ENCODE measurements at regions not wholly inside any gene's neighbourhood (a gene's known extent, or its start where the extent isn't known, plus 50 kb on each side); places are given as distances from the start of the nearest gene placed in this dataset.

- no peak for DNase-seq (ENCODE audit: low read depth, low spot score)
Measured at GRCh38 chr11:15692739-15693138, 578.0 kb downstream of the INSC start.

- no peak for DNase-seq (ENCODE audit: low read depth, low spot score)
Measured at GRCh38 chr11:15695096-15695721, 580.5 kb downstream of the INSC start.

DNA sequence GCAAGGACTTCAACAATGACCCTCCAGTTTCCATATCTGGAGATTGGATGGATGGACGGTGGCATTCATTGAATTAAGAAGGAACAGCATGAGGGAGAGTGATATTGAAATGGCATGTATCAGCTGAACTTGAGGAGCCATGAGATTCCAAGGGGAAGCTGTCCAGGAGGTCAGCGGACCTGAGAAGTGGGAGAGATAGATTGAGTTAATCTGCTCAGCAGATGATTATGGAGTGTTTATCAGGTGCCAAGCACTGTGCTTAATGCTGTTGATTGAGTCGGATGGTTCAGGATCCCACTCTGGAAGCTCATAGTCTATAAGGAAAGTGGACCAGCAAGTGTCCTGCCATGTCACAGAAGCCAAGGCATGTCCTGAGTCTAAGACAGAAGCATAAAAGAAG is 581.3 kb downstream of the INSC start:
- DNase-seq (ENCODE audit: low read depth, low spot score), result no peak

DNA sequence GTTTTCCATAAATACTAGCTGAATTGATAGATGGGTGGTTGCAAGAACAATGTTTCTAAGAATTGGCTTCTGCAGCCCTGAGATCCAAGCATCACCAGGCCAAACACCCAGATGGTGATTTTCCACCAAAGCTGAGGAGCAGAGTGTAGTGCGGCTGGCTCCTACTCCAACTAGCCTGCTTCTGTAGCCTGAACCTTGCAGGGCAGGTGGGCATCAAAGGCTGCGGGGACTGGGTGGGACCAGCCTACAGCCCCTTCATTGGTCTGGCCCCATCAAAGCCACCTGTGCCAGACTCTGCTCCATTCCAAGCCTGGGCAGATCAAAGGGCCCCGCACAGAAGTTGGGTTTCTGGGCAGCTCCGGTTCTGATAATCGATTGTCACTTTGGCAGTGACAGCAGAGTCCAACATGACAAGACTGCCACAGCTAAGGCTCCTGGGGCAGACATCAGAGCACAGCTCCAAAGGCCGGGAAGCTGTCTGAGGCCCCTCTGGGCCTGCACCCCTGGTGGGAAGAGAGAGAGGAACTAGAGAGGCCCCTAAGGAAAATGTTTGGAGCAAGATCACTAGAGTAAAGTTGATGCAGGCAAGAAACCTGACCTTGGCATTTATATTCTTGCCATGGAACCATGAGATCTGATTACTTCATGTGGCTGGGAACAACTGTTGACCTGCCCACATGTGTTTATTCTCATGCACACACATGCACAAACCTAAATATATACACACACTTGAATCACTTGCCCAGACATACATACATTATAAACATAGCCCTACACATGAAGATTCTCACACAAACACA is 582.9 kb downstream of the INSC start:
- no peak for DNase-seq (ENCODE audit: low read depth, low spot score)

- no peak for DNase-seq (ENCODE audit: low read depth, low spot score)
Measured at GRCh38 chr11:15698855-15699254, 584.1 kb downstream of the INSC start.

GRCh38 chr11:15699978-15700377 is 585.3 kb downstream of the INSC start:
- DNase-seq (ENCODE audit: low read depth, low spot score), result no peak

DNA sequence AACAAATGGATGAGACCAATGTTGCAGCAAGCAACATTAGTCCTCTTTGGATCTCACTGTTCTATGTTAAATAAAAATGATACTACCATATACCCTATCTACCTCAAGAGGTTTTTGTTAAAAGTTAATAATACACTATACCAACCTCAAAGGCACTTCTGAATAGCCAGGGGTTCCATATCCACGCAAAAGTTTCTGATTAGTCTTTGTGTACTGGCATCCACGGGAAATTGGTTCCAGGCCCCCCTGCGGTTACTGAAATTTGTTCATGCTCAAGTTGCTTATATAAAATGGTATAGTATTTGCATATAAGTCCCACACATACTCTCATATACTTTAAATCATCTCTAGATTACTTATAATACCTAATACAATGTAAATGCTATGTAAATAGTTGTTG is 585.7 kb downstream of the INSC start:
- no peak for DNase-seq (ENCODE audit: low read depth, low spot score)

- DNase-seq (ENCODE audit: low read depth, low spot score), result no peak
Measured at GRCh38 chr11:15704064-15704463, 589.3 kb downstream of the INSC start.

DNA sequence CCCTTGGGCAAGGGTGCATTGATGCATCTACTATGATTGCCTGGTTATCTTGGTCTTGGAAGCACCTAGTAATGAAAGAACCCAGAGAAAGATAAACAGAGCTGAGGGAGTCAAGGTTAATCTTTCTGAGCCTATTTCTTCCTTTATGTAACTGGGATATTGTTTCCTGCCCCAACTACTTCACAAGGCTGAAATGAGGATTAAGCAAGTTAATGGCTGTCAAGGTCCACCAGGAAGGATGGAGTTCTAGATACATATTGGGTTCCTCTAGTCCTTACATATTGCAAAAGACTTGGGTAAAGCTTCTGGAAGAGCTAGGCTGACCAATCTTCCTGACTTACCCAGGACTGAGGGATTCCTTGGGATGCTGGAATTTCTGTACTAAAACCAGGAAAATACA is 589.8 kb downstream of the INSC start:
- no peak for DNase-seq (ENCODE audit: low read depth, low spot score)

DNA sequence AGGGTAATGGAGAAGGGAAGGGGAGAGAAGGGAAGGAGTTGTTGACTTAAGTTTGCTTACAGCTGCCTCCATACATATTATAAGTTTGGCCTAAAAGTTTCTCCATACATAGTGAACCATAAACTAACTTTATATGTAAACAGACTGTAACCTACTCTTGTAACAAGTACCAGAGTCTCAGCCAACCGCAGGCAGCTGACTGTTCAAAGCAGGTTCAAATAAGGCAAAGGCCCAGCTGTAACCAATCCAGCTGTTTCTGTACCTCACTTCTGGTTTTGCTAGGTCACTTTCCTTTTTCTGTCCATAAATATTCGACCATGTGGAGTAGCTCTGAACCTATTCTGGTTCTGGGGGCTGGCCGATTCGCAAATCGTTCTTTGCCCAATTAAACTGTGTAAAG is 591.2 kb downstream of the INSC start:
- DNase-seq (ENCODE audit: low read depth, low spot score), result no peak

DNA sequence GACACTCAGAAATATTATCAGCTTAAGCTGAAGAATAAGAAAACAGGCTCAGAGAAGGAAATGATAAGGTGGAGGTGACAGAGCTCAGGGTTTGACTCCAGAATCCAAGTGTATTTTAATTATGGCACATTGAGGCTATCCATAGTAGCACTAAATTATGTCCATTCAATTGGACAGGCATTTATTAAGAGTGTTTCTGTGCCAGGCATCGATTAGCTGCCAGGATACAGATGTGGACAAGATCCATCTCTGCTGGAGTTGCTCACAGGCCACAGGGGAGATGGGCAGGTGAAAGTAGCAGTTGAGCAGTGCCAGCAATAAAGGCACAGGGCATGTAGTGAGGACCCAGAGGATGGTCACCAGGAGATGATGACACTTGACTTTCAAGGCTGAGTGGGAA is 592.5 kb downstream of the INSC start:
- DNase-seq (ENCODE audit: low read depth, low spot score), result no peak

GRCh38 chr11:15707971-15708370 is 593.2 kb downstream of the INSC start:
- no peak for DNase-seq (ENCODE audit: low read depth, low spot score)

- no peak for DNase-seq (ENCODE audit: low read depth, low spot score)
Measured at GRCh38 chr11:15710580-15711275, 596.0 kb downstream of the INSC start.

DNA sequence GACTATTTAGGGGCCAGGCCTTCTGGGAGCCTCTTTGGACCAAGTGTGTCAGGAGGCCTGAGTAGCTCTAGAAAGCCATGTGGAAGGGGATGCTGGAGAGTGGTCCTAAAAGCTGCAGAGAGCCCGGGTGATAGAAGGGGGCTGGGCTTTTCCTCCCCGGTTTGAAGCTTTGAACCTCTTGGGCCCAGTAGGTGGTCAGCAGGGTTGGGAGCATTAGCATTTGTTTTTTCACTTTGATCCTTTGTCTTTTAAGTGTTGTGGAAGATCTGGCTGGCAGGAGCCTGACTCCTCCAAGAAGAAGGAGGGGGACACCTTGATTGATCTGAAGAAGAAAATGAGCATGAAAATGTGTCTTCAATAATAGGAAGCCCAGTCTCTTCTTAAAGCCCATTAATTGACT is 596.6 kb downstream of the INSC start:
- no peak for DNase-seq (ENCODE audit: low read depth, low spot score)

- DNase-seq (ENCODE audit: low read depth, low spot score), result no peak
Measured at GRCh38 chr11:15714641-15715399, 600.1 kb downstream of the INSC start.

DNA sequence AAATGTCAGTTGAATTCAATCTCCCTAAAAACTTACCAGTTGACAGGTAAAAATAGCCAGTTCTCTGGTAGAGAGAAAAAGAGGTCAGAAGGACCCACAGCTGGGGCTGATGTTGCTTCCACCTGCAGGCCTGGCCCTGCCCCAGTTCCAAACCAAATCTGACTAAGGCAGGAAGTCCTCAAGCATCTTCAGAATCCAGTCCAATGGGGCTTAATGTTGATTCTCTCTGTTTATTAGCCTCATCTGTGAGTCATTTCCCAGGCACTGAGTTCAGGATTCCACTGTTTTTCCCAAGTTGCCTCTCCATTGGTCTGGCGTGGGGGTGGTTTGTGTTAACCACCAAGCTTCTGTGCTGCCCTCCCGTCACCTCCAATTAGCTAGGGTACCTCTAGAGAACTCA is 601.8 kb downstream of the INSC start:
- no peak for DNase-seq (ENCODE audit: low read depth, low spot score)

DNA sequence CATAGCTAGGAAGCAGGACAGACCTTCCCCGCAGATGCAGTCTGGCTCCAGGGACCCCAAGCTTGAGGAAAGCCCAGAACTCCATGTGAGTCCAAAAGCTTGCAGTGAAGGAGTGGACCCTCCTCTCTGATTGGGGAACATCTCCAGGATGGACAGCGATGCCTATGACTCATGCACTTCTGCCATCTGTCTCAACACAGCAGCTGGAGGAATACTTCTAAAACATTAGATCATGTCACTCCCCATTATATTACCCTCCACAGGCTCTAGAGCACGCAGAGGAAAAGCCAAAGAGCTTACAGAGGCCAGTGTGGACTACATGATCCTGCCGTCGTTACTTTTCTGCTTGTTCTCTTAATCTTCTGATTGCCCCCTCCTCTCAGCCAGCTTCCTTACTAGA is 605.7 kb downstream of the INSC start:
- no peak for DNase-seq (ENCODE audit: low read depth, low spot score)

- DNase-seq (ENCODE audit: low read depth, low spot score), result no peak
Measured at GRCh38 chr11:15723966-15724365, 609.2 kb downstream of the INSC start.

DNA sequence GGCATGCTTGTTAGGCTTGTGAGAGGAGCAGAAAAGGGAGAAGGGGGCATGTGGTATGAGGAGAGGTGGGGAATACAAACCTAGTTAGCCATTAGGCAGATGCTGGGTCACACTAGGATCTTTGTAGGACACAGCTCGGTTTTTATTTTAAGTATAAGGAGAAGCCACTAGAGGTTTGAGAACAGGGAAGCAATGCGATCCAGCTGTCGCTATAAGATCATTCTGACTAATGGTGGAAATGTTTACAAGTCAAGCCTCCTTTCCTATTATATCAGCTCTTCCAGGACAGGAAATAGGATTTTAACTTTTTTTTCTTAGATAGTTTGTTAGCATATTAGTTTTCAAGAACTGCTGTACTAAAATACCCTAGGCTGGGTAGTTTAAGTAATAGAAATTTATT is 609.9 kb downstream of the INSC start:
- no peak for DNase-seq (ENCODE audit: low read depth, low spot score)

DNA sequence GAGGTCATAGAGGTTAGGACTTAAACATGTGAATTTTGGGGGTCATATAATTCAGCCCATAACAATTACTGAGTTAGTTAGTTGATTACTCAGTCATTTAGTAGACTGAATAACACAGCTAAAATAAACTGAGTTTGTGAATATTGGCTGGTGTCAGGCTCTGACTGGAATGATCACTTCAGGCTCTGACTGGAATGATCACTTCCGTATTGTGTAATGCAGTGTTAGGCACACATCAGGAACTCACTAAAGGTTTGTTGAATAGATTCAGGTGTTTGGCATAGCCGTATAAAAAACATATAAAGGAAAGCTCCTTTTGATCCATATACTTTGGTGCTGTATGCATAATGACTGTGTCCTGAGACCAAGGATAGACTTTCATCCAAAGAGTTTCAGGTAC is 610.5 kb downstream of the INSC start:
- no peak for DNase-seq (ENCODE audit: low read depth, low spot score)

DNA sequence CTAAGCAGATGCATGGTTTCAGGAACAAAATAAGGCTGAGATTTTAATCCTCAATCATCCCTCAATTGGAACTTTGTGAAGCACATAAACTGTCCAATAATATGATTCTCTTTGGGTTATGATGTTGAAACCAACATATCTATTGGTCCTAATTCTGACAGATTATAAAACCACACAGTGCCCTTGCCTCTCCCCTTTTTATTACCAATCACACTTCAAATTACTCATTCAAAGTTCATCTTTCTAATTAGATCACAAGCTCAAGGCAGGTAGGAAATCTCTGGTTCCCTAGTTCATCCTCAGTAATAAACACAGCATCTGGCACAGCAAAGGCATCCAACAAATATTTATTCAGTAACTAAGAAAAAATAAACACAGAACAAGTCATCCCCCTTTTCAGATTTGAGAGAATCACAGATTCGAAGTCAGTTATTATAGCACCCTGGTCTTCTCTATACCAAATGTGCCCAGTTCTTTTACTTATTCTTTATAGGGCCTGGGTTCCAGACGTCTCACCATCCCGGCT is 611.6 kb downstream of the INSC start:
- DNase-seq (ENCODE audit: low read depth, low spot score), result no peak
